Heart left ventricle (tissue), 16 donors: ENCODE measurements at regions not wholly inside any gene's neighbourhood (a gene's known extent, or its start where the extent isn't known, plus 50 kb on each side); places are given as distances from the start of the nearest gene placed in this dataset.

ENCODE experiments used
- ATAC-seq, 4 donors: fragments of 200-7000 bp; cut with Tn5 transposase; one replicate each; pipeline ENCODE4 v1.9.1; 2020 to 2022; ENCODE audit warnings: moderate library complexity in 4 of 4, mild to moderate bottlenecking in 3 of 4, moderate number of reproducible peaks in 1 of 4
- DNase-seq, 5 donors: peaks; one replicate each; pipeline ENCODE4 v3.0.0-alpha.2; 2020
- H3K27ac ChIP-seq, 12 donors: fragments of 200-600 bp; sonication (generic) in 4 of 12; one replicate each; pipeline versions ENCODE4 v1.5.0 to v1.8.0; 2016 to 2022; ENCODE audit warnings: mild to moderate bottlenecking in 2 of 12
- H3K27me3 ChIP-seq, 9 donors: fragments of 200-600 bp; sonication (generic) in 2 of 9; one replicate each; pipeline versions ENCODE4 v1.5.1 to v1.8.0; 2016 to 2022; ENCODE audit warnings: mild to moderate bottlenecking in 3 of 9
- H3K36me3 ChIP-seq, 9 donors: fragments of 200-600 bp; sonication (generic) in 2 of 9; one replicate each; pipeline versions ENCODE4 v1.5.0 to v1.8.0; 2018 to 2022; ENCODE audit warnings: mild to moderate bottlenecking in 2 of 9
- H3K4me1 ChIP-seq, 12 donors: fragments of 200-600 bp; sonication (generic) in 4 of 12; one replicate each; pipeline versions ENCODE4 v1.5.0 to v1.8.0; 2016 to 2022; ENCODE audit warnings: mild to moderate bottlenecking in 3 of 12
- H3K4me3 ChIP-seq, 12 donors: fragments of 200-600 bp; sonication (generic) in 4 of 12; one replicate each; pipeline versions ENCODE4 v1.5.0 to v1.8.0; 2017 to 2022; ENCODE audit warnings: mild to moderate bottlenecking in 9 of 12, moderate library complexity in 4 of 12
- H3K9me3 ChIP-seq, 12 donors: fragments of 200-600 bp; sonication (generic) in 4 of 12; one replicate each; pipeline versions ENCODE4 v1.5.0 to v1.8.0; 2016 to 2022; ENCODE audit warnings: mild to moderate bottlenecking in 1 of 12
- POLR2A ChIP-seq, 2 donors: fragments of 450-650 bp; IDR thresholded peaks; one replicate each; pipeline ENCODE4 v1.6.1; 2017; ENCODE audit warnings: antibody characterized with exemption in 2 of 2, mild to moderate bottlenecking in 2 of 2, moderate library complexity in 2 of 2
- WGBS, 4 donors: extraction: QIAGEN DNeasy Blood & Tissue Kit in 2 of 4; methylation state at CpG; one replicate each; pipeline versions ENCODE4 v1.1.5 to v1.1.7; 2013 to 2018; 5-methylcytosine and 5-hydroxymethylcytosine counted together
- intact Hi-C, 10 donors: fragments of 100-400 bp; cut with DNase I; formaldehyde crosslinking; loops; one replicate each; pipeline versions ENCODE4 v1.11.1 to v1.14.2; 2022
- TF ChIP-seq, protein P1 (sequence below), 12 donors: fragments of 200-600 bp; sonication (generic) in 4 of 12; IDR thresholded peaks; one replicate each; pipeline versions ENCODE4 v1.5.0 to v1.8.0; 2018 to 2022; ENCODE audit warnings: antibody characterized with exemption in 12 of 12, mild to moderate bottlenecking in 5 of 12
- donor health status: ischemic (EF 13 %, LVEDD 7.1; RV severe dilation, severe dysfunction).
- donor health status: healthy with polysubstance abuse.
- donor health status: DM: no; HTN: yes; CAD: no.
- donor health status: DM: no; HTN: no; CAD: no.
- donor health status: ischemic (EF 25% LVEDD 6.9; RV normal size, moderate dysfunction).
- donor health status: ischemic (EF 25% LVEDD 5.7; RV mildly dilated, moderate dysfunction).
- donor health status: healthy.
- donor health status: DM: yes; HTN: yes; CAD: no.
- donor health status: ischemic (EF 35%, LVEDD 5.7; RV mildly dilated, moderate dysfunction).
- donor health status: nonischemic (EF 11% LVEDD 7.7; RV severe dilation, severe dysfunction).
- donor health status: DM: yes; HTN: yes; CAD: no.
- donor health status: PGD.
- donor health status: ischemic (EF 29% LVEDD 5.4; RV normal size, mild dysfunction).
- donor health status: nonischemic (EF 23%, LVEDD 6.1; RV moderate dilation, normal function).

DNA sequence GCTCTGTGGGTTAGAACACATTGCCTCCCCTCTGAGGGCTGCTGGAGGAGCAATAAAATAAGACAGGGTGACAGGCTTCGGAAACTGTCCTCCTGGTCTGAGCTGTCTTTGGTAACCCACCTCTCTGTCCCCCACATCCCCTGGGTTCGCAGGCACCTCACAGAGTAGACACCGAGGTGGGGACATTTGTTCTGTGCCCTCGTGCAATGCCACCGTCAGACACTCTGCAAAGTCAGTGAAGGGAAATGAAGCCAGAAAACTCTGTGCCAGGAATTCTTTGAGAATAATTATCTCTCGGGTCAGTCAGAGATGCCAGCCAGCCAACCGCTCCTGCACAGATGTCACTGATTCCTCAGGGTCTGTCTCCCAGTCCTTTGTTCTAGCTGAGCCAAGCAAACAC is 493.6 kb downstream of the FOXO1 start:
- no peak overlapping the region for H3K27ac ChIP-seq
- DNase-seq (peak in 1 of 5 donors; percentile 40), ATAC-seq (peak in 3 of 4 donors; percentile 24 to 43 (median 37))
- H3K36me3 ChIP-seq = no peaks in the 10 kb centered on the region
- TF ChIP-seq POLR2A (IDR thresholded peaks at IDR 0.05) = no peak
- TF ChIP-seq, protein P1, sequence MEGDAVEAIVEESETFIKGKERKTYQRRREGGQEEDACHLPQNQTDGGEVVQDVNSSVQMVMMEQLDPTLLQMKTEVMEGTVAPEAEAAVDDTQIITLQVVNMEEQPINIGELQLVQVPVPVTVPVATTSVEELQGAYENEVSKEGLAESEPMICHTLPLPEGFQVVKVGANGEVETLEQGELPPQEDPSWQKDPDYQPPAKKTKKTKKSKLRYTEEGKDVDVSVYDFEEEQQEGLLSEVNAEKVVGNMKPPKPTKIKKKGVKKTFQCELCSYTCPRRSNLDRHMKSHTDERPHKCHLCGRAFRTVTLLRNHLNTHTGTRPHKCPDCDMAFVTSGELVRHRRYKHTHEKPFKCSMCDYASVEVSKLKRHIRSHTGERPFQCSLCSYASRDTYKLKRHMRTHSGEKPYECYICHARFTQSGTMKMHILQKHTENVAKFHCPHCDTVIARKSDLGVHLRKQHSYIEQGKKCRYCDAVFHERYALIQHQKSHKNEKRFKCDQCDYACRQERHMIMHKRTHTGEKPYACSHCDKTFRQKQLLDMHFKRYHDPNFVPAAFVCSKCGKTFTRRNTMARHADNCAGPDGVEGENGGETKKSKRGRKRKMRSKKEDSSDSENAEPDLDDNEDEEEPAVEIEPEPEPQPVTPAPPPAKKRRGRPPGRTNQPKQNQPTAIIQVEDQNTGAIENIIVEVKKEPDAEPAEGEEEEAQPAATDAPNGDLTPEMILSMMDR (IDR thresholded peaks at IDR 0.05) = no peak
- H3K9me3 ChIP-seq = no peaks in the 10 kb centered on the region
- H3K4me1 ChIP-seq = peaks cover 0 to 4% (median 0%) of the 10 kb centered on the region in 12 donors
- intact Hi-C loops = no loop called here
- WGBS, 4 donors = 55 to 71% (median 67%) methylated on average over 7 of the region's 7 CpGs
- H3K4me3 ChIP-seq = no peak overlapping the region
- no peaks in the 10 kb centered on the region for H3K27me3 ChIP-seq

DNA sequence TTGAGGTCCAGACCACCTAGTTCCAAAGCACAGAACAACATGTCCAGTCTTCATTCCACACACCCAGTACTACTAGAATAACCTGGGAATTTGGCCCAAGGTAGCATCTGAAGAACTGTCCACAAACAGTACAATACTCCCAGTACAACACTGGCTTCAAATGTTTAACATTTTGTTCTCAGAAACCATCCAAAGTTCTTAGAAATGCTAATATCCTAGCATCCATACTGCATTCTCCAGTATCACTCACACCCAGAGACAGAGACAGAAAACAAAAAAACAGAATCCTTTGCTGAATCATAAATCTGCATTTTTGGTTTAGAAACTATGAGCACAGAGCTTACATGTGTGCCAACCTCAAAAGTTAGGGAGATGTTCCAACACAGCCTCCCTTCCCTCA is 490.8 kb downstream of the FOXO1 start:
- no peak for DNase-seq
- TF ChIP-seq, protein P1 (IDR thresholded peaks at IDR 0.05) = no peak
- TF ChIP-seq POLR2A (IDR thresholded peaks at IDR 0.05) = no peak
- Histone ChIP-seq H3K36me3 (no peaks in the 10 kb centered on the region), H3K27me3 (no peaks in the 10 kb centered on the region), H3K4me1 (peaks cover 0 to 4% (median 0%) of the 10 kb centered on the region in 12 donors), H3K27ac (no peak overlapping the region), H3K4me3 (no peak overlapping the region), H3K9me3 (no peaks in the 10 kb centered on the region)
- intact Hi-C loops = no loop called here
- peak in 1 of 4 donors; percentile 39 for ATAC-seq

DNA sequence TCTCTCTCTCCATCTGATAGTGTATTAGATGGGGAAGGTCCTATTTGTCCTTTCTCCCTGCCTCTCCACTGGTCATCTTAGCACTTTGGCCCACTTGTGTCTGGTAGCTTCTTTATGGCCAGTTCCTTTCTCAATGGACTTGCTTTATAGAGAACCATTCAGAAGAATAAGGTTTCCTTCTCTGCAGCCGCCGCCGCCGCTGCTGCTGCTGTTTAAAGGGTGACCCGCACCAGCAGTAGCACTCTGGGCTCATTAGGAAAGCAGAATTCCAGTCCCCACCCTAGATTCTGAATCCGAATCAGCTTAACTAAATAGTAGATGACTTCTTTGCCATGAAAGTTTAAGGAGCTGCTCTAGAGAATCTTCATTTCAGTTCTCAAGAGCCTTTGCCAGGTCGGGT is 490.2 kb downstream of the FOXO1 start:
- H3K36me3 ChIP-seq = no peaks in the 10 kb centered on the region
- WGBS, 4 donors = 97 to 99% (median 98%) methylated on average over 7 of the region's 7 CpGs
- no peak for TF ChIP-seq POLR2A (IDR thresholded peaks at IDR 0.05)
- TF ChIP-seq, protein P1 (IDR thresholded peaks at IDR 0.05) = no peak
- no peak for DNase-seq
- H3K27ac ChIP-seq = no peak overlapping the region
- intact Hi-C loops = no loop called here
- H3K27me3 ChIP-seq = no peaks in the 10 kb centered on the region
- no peak overlapping the region for H3K4me3 ChIP-seq
- peaks cover 0 to 4% (median 0%) of the 10 kb centered on the region in 12 donors for H3K4me1 ChIP-seq
- no peak for ATAC-seq
- H3K9me3 ChIP-seq = no peaks in the 10 kb centered on the region

- Histone ChIP-seq H3K4me3 (no peak overlapping the region), H3K27me3 (no peaks in the 10 kb centered on the region), H3K4me1 (peaks cover 0 to 4% (median 0%) of the 10 kb centered on the region in 12 donors), H3K27ac (no peak overlapping the region), H3K36me3 (no peaks in the 10 kb centered on the region), H3K9me3 (no peaks in the 10 kb centered on the region)
- DNase-seq (no peak), ATAC-seq (no peak)
- TF ChIP-seq POLR2A (IDR thresholded peaks at IDR 0.05) = no peak
- TF ChIP-seq, protein P1 (IDR thresholded peaks at IDR 0.05) = no peak
- 51 to 77% (median 60%) methylated on average over 5 of the region's 5 CpGs for WGBS, 4 donors
- intact Hi-C loops = no loop called here
Measured at GRCh38 chr13:40178130-40178529, 488.3 kb downstream of the FOXO1 start.
